ENCODE measurements at regions not wholly inside any gene's neighbourhood (a gene's known extent, or its start where the extent isn't known, plus 50 kb on each side); places are given as distances from the start of the nearest gene placed in this dataset.
A peak's percentile ranks its signal among the peaks of the same experiment; 100 is the strongest.

DNA sequence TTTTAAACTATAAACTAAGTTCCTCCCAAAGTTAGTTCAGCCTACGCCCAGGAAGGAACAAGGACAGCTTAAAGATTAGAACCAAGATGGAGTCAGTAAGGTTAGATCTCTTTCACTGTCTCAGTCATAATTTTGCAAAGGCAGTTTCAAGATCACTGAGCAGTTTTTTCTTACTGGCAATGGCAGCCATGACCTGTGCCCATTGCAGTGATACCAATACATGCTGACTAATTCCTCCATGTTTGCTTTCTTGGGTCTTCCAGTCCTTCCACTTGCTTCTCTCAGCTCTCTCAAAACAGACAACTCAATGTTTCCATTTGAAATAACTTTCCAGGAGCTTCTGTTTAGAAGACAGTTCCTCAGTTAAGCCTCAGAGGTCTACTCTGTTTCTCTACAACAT, 79.5 kb downstream of the PCDH18 start:
- Histone ChIP-seq H3K27ac (no peak overlapping the region), H3K27me3 (no peaks in the 10 kb centered on the region), H3K36me3 (no peaks in the 10 kb centered on the region), H3K4me3 (no peak overlapping the region), H3K9me3 (no peaks in the 10 kb centered on the region), H3K4me1 (no peaks in the 10 kb centered on the region)
- no peak for DNase-seq
- intact Hi-C loops (cut with DNase I; ENCODE audit: low total_unique reads) = no loop called here
- TF ChIP-seq EP300 (IDR thresholded peaks at IDR 0.05) = no peak
- no peak for TF ChIP-seq POLR2AphosphoS5 (IDR thresholded peaks at IDR 0.05)
- TF ChIP-seq CTCF (IDR thresholded peaks at IDR 0.05) = no peak
- TF ChIP-seq POLR2A (IDR thresholded peaks at IDR 0.05) = no peak
- 56 to 74% (median 72%) methylated on average over 1 of the region's 1 CpG for WGBS, 5 donors

DNA sequence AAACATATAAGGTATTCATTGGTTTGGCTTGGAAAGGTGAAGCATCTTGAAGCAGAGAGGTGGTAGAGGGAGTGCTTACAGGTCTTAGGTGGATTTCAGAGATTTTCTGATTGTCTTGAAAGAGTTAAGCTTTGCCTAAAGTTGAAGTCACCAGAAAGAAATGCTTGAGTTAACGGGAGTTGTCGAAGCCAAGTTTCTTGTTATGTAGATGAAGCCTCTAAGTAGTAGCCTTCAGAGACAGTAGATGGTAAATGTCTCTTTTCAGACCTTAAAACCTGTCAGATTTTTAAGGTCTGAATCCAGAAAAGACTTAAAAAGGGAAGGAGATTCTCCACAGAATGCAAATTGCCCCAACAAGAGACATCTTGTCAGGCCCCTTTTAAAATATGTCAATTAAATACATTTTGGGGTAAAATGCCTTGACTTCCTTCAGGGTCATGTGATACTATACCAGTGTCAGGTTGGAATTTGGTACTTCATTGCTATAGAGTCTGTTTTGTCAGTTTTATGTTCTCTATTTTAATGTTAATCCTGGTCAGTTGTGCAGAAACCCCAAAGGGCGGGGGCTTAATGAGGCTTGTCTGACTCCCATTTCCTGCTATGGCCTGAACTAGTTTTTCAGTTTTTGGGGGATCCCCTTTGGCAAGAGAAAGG, 81.0 kb downstream of the PCDH18 start:
- DNase-seq = peak in 1 of 2 donors; percentile 14
- H3K9me3 ChIP-seq = no peaks in the 10 kb centered on the region
- no peaks in the 10 kb centered on the region for H3K27me3 ChIP-seq
- no peaks in the 10 kb centered on the region for H3K4me1 ChIP-seq
- 48 to 68% (median 60%) methylated on average over 3 of the region's 3 CpGs for WGBS, 5 donors
- H3K36me3 ChIP-seq = no peaks in the 10 kb centered on the region
- intact Hi-C loops (cut with DNase I; ENCODE audit: low total_unique reads) = no loop called here
- TF ChIP-seq CTCF (IDR thresholded peaks at IDR 0.05) = no peak
- TF ChIP-seq POLR2AphosphoS5 (IDR thresholded peaks at IDR 0.05) = no peak
- no peak for TF ChIP-seq EP300 (IDR thresholded peaks at IDR 0.05)
- TF ChIP-seq POLR2A (IDR thresholded peaks at IDR 0.05) = no peak
- no peak overlapping the region for H3K4me3 ChIP-seq
- H3K27ac ChIP-seq = no peak overlapping the region

DNA sequence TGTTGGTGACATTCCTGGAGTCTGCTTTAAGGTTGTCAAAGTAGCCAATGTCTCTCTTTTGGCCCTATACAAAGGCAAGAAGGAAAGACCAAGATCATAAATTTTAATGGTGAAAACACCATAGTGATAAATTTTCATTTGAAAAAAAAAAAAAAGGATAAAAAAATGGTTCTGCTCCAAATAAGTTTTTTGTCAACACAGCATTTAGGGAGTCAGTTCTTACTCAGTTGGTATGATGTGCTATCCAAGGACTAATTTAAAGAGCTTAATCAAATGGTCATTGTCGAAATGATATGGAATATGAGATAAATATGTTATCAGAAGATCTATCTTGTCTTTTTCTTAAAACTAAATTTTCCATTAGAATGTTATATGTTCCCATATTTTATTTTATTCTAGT, 83.9 kb downstream of the PCDH18 start:
- no peaks in the 10 kb centered on the region for H3K36me3 ChIP-seq
- no peak for TF ChIP-seq EP300 (IDR thresholded peaks at IDR 0.05)
- TF ChIP-seq POLR2AphosphoS5 (IDR thresholded peaks at IDR 0.05) = no peak
- no peak for TF ChIP-seq CTCF (IDR thresholded peaks at IDR 0.05)
- no peaks in the 10 kb centered on the region for H3K9me3 ChIP-seq
- no peak for DNase-seq
- no peaks in the 10 kb centered on the region for H3K27me3 ChIP-seq
- H3K4me3 ChIP-seq = no peak overlapping the region
- intact Hi-C loops (cut with DNase I; ENCODE audit: low total_unique reads) = no loop called here
- H3K4me1 ChIP-seq = no peaks in the 10 kb centered on the region
- 63 to 87% (median 73%) methylated on average over 1 of the region's 1 CpG for WGBS, 5 donors
- H3K27ac ChIP-seq = no peak overlapping the region

- Histone ChIP-seq H3K27ac (no peak overlapping the region), H3K27me3 (no peaks in the 10 kb centered on the region), H3K9me3 (no peaks in the 10 kb centered on the region), H3K36me3 (no peaks in the 10 kb centered on the region), H3K4me3 (no peak overlapping the region), H3K4me1 (no peaks in the 10 kb centered on the region)
- 22 to 47% (median 32%) methylated on average over 2 of the region's 2 CpGs for WGBS, 5 donors
- no peak for DNase-seq
- TF ChIP-seq POLR2A (IDR thresholded peaks at IDR 0.05) (no peak), POLR2AphosphoS5 (IDR thresholded peaks at IDR 0.05) (no peak), CTCF (IDR thresholded peaks at IDR 0.05) (no peak), EP300 (IDR thresholded peaks at IDR 0.05) (no peak)
- intact Hi-C loops (cut with DNase I; ENCODE audit: low total_unique reads) = no loop called here
Observed at GRCh38 chr4:137446071-137446470, 86.2 kb downstream of the PCDH18 start.

All from stomach (tissue), 8 donors.